OCI-M2 (cell line): ENCODE measurements at regions not wholly inside any gene's neighbourhood (a gene's known extent, or its start where the extent isn't known, plus 50 kb on each side); places are given as distances from the start of the nearest gene placed in this dataset.
"Not testable (repeated sequence)": the region's sequence is repeated elsewhere in the genome, so short reads cannot be mapped to it uniquely, and the experiment has no call there.

Experiments
- DNase-seq: peaks from one replicate; lab custom pipeline; 2025; ENCODE audit not compliant: unreplicated experiment; lab: John Stamatoyannopoulos, UW

GRCh38 chr9:20240498-20240897 lies 381.8 kb downstream of the MLLT3 start:
- DNase-seq: no peak

- no peak for DNase-seq
These were observed 383.4 kb downstream of the MLLT3 start for GRCh38 chr9:20238921-20239320.

- DNase-seq: no peak
These were observed 384.6 kb downstream of the MLLT3 start for GRCh38 chr9:20237686-20238085.

- DNase-seq: no peak
These were observed 385.6 kb downstream of the MLLT3 start for GRCh38 chr9:20236676-20237075.

GRCh38 chr9:20235206-20235605 lies 387.1 kb downstream of the MLLT3 start:
- DNase-seq: not testable (repeated sequence)

GRCh38 chr9:20228096-20228495 lies 394.2 kb downstream of the MLLT3 start:
- DNase-seq: no peak

DNA sequence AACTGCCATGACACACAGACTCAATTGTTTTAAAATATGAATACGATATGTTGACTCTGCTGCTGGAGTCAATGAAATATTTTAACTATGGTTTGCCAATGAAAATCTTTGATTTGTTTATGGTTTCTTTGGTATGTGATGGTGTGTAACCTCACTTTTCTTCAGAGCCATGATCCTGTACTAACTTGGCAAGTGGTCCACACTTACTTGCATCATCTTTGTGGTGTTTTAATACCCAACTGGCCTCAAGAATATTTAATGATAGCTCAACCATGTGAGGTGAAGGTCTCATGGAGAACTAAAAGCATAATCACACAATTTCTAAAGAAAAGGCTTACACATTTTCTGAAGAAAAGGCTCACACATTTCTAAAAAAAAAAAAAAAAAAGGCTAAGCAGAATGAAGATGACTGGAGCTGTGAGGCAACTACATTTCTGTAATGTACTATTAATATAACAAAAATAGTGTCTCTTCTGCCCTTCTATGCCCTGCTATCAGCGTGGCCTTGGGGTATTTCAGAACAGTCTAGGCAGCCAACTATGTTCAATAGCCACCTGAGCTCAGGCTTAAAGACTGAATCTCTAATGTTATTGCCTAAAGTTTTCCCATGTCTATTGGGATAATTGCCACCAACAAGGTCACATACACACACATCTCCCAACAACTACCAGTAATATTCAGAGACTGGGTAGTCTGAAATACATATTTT lies 395.0 kb downstream of the MLLT3 start:
- no peak for DNase-seq

GRCh38 chr9:20226345-20226744 lies 396.0 kb downstream of the MLLT3 start:
- no peak for DNase-seq

GRCh38 chr9:20225826-20226225 lies 396.5 kb downstream of the MLLT3 start:
- DNase-seq: no peak

- no peak for DNase-seq
These were observed 397.5 kb downstream of the MLLT3 start for GRCh38 chr9:20224756-20225155.

DNA sequence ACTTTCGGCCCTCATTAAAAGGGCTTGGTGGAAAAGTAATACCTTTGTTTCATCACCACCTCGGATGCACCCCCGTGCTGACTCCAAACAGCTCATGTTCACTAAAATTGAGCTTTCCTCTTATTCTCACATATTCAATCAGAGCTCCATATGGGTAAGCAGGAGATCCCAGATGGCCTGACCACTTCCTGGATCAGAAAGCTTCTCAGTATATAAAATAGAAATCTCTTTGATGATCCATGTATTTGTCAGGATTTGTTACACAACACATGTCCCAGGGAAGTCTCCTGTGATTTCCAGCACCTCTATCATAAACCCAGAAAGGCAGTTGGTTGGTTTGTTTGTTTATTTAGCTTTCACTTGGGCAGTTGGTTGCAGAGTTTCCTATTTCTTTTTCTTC lies 402.0 kb downstream of the MLLT3 start:
- DNase-seq: no peak

DNA sequence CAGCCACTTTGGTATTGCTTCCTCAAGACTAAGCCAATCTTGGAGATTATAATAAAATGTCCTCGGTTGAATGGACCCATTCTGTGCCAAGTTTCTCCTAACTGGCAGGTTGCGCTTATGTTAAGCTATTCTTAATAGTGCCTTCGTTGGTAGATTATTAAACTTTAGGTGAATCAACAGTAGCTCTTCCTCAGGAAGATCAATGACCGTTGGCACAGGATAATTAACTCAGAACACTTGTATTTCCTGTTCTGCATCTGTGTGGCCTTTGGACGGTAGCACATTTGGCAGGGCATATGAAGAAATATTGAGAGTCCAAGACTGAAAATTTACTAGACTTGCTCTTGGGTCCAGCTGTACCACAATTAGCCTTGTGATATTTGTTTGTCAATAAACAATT lies 402.9 kb downstream of the MLLT3 start:
- DNase-seq: no peak

GRCh38 chr9:20217596-20217995 lies 404.7 kb downstream of the MLLT3 start:
- DNase-seq: no peak

GRCh38 chr9:20216438-20216837 lies 405.9 kb downstream of the MLLT3 start:
- DNase-seq: no peak

DNA sequence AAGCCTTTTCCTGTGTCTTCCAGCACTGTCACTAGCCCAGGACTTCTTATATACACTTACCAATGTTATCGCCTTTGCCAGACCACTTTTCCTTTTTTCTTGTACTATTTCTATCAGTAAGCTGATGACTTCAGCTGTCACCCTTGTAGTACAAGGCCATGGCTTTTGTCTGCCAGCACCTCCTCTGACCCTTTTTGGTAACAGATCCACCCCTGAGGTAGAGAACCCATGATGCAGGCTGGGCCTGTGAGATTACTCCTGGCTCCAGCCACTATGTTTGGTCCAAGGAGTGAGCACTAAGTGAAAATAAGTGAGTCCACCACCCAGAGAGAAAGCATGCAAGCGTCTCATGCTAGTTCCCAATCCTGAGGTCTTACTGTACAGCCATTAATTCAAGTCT lies 406.7 kb downstream of the MLLT3 start:
- no peak for DNase-seq

GRCh38 chr9:20212806-20213205 lies 409.5 kb downstream of the MLLT3 start:
- DNase-seq: no peak

DNA sequence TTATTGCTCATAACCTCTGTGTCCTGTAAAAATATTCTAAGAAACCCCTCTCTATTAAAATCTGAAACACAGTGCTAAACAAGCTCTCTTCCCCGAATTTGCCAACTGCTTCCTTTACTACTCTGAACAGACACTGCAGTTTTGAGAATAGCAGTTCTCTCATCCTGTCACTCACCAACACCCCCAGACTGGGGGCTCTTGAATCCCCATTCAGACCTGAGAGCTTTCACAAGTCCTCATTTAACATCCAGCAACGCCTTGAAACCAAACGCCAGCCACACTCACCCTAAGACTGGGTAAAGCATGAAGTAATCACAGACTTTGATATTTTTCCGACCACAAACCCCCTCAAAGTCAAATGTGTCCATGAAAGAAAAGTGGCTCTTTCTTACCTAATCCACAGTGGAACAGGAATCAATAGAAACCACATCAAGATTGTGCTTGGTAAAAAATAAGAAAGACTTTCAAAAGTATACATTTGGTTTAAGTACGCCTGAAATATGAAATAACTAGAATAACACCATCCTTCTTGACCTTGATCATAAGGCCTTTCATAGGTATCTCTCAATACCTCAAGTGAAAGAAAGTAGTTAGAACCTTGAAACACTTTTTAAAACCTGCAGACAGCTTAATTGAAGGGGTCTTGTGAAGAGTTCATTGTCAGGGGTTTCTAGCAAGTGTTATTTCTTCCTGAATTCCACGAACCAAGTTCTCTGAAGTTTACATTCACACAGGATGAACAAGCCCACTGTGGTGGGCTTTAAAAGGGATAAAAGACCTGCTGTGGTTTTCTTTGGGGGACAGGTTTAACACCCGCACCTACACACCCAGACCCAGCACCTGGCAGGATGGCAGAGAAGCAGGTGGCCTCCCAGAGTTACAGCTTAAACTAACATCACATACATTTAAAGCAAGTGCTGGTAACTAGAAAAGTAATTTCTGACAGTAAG lies 412.6 kb downstream of the MLLT3 start:
- DNase-seq: no peak

DNA sequence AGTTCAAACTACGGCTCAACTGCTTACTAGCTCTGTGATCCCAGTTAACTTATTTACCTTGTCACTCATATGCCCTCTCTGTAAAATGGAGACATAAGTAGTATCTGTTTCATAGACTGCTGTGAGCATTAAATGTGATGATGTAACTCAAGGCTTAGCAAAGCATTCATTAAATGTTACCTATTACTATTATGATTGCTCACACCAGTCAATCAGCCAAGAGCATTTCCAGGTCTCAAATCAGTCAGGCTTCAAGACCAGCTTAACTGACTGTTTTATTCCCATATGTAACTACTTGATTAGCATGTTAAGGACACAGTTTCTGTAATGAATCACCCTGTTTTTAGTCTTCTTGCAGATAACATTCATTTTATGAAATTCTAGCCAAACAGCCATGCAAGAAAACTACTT lies 413.3 kb downstream of the MLLT3 start:
- DNase-seq: no peak

DNA sequence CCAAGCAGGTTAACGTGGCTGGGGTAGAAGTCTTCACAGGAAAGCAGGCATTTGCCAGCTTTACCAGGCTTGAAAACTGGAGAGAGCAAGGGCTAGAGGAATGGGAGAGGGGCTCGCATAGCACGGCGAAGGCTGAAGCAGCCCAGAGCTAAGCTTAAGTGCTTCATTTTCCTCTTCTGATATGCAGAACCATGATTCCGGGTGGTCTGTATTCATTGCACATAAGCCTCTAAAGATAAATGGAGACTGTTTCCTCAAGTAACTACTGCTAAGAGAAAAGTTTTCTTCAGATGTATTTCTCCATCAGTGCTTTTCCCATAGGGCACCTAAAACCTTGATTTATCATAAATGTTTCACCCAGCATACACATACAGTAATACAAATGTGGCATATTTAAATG lies 414.1 kb downstream of the MLLT3 start:
- no peak for DNase-seq

DNA sequence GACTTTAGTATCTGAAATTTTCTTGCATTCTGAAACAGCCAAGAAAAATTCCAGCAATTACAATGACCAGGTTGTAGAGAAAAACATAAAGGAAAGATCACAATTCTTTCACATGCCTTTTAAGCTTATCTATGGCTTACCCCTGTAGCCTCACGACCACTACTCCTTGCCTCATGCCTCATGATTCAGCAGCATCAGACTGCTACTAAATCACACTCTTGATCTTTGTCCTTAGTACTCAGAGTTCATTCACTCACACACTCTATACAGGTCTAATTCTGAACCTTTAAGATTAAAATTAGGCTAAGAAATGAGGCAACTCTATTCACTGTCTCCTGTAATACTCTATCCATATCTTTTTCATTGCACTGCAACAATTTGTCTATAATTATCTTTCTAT lies 415.1 kb downstream of the MLLT3 start:
- DNase-seq: no peak

DNA sequence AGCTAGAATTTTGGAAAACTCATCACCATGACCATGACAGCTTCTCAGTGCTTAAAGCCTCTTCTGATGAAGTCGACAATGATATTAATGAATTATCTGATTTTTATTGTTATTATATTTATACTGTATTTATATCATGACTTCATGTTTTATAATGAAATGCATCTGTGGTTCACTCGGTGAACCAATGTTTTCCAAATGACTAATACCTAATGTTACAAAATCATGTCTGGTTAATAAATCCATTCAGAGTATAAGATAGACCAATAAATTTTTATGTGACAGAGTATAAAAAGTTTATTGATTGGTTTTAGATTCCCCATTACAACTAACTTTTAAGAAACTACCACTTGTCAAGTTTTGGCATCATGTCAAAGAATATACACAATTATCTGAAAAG lies 416.5 kb downstream of the MLLT3 start:
- DNase-seq: no peak

DNA sequence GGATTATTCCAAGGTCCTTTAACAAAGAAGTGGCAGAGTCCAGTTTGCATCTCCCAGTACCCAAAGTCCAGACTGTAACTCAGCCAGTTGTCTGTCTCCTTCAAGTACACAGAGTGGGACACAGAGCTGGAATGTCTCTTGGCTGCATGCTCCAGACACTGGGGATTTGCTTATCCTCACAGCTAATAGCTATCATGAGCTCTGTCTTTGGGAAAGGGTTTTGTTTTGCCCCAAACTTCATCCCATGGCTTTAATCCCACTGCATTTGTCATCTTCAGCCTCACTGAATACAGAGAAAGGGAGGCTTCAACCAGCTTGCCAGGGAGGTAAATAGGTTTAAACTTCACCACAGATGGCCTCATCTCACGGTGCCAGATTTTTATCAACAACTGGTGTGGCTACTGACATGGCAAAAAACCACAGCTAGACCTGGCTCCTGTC lies 412.2 kb upstream of the SLC24A2 start:
- no peak for DNase-seq
